ENCODE measurements at regions not wholly inside any gene's neighbourhood (a gene's known extent, or its start where the extent isn't known, plus 50 kb on each side); places are given as distances from the start of the nearest gene placed in this dataset.

DNA sequence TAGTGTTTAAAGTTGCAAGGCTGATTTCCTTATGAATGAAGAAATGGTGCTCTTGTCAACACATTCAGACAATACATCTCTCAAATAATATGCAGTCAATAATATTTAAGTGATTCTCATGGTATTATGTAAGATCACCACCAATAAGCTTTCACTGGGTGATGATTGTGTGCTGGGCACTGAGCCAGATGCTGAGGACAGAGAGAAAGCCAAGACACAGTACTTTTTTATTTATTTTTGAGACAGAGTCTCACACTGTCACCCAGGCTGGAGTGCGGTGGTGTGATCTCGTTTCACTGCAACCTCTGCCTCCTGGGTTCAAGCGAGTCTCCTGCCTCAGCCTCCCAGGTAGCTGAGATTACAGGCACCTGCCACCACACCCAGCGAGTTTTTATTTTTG lies 130.6 kb upstream of the LSM8 start:
- TF ChIP-seq, protein P1, sequence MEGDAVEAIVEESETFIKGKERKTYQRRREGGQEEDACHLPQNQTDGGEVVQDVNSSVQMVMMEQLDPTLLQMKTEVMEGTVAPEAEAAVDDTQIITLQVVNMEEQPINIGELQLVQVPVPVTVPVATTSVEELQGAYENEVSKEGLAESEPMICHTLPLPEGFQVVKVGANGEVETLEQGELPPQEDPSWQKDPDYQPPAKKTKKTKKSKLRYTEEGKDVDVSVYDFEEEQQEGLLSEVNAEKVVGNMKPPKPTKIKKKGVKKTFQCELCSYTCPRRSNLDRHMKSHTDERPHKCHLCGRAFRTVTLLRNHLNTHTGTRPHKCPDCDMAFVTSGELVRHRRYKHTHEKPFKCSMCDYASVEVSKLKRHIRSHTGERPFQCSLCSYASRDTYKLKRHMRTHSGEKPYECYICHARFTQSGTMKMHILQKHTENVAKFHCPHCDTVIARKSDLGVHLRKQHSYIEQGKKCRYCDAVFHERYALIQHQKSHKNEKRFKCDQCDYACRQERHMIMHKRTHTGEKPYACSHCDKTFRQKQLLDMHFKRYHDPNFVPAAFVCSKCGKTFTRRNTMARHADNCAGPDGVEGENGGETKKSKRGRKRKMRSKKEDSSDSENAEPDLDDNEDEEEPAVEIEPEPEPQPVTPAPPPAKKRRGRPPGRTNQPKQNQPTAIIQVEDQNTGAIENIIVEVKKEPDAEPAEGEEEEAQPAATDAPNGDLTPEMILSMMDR (IDR thresholded peaks at IDR 0.05; ENCODE audit: insufficient read depth, low read depth, low read length) = no peak
- no peak for TF ChIP-seq EZH2 (IDR thresholded peaks at IDR 0.05; ENCODE audit: insufficient read depth, low read length)

All from astrocyte (in vitro differentiated cells and primary cell).